ENCODE measurements at regions not wholly inside any gene's neighbourhood (a gene's known extent, or its start where the extent isn't known, plus 50 kb on each side); places are given as distances from the start of the nearest gene placed in this dataset.

DNA sequence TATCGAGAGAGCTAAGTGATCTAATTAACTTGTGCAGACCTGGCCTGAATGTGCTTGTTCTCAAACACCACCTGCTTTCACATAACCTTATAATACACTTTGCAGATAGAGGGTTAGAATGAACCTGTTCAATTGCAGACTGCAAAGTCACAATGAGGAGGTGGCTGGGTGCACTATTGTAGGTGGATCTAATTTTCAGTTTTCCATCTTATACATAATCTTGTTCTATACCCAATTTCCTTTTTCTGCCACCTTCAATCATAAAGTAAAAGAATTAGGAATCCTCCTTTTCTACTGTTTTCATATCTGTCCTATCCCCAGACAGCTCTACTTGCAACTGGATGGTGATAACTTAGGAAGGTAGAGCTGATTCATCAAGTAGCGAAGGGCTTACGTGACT, 68.8 kb upstream of the APC start:
- DNase-seq, result no peak

GRCh38 chr5:112669328-112669963, 68.2 kb upstream of the APC start:
- no peak for DNase-seq

- no peak for DNase-seq
These were observed 66.0 kb upstream of the APC start for GRCh38 chr5:112671687-112672086.

GRCh38 chr5:112681481-112681908, 56.2 kb upstream of the APC start:
- no peak for DNase-seq

GRCh38 chr5:112682621-112683061, 55.0 kb upstream of the APC start:
- DNase-seq, result no peak

GRCh38 chr5:112684121-112684520, 53.6 kb upstream of the APC start:
- DNase-seq, result no peak

DNA sequence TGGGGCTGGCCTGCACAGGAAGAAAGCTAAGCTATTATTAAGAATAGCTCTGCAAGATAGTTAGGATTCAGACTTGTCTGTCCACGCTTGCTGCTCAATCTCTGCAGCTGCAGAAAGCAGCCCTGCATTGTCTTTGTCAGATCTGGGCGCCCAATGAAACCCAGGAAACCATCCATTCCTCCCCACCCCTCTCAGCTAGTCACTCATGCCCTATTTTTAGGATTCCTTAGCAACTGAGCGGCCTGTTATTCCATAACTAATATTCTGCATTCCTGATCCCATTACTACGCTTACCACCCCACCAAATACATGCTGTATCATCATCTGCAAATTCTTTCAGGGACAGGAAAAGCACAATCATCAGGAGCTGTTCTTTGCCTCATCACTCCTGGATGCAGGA, 52.9 kb upstream of the APC start:
- no peak for DNase-seq

GRCh38 chr5:112685386-112685785, 52.3 kb upstream of the APC start:
- no peak for DNase-seq

- no peak for DNase-seq
These were observed 51.8 kb upstream of the APC start for GRCh38 chr5:112685931-112686330.

- DNase-seq, result no peak
These were observed 51.0 kb upstream of the APC start for GRCh38 chr5:112686675-112687074.

GRCh38 chr5:112687306-112687705, 50.4 kb upstream of the APC start:
- DNase-seq, result no peak

Data from SIG-M5 (cell line).